IMR-90 (cell line): ENCODE measurements at regions not wholly inside any gene's neighbourhood (a gene's known extent, or its start where the extent isn't known, plus 50 kb on each side); places are given as distances from the start of the nearest gene placed in this dataset.

Experiments
- ATAC-seq: fragments of 200-7000 bp; cut with Tn5 transposase; 2 replicates; pipeline ENCODE4 v1.9.1; 2020; ENCODE audit warnings: low read depth, mild to moderate bottlenecking, moderate library complexity
- BruUV-seq: library from RNA; stranded (reverse); fragments of 400-500 nt; replicated peaks from 2 replicates; lab custom pipeline; 2021; lab: Mats Ljungman, UMichigan
- CTCF ChIA-PET: fragments of 300-600 bp; formaldehyde crosslinking; extraction: SDS; loops from one replicate; lab custom pipeline; 2021; ENCODE audit warnings: antibody characterized with exemption; lab: Yijun Ruan, JAX
- POLR2A ChIA-PET: fragments of 300-600 bp; sonication (Branson Sonifier 250); formaldehyde crosslinking; loops from one replicate; lab custom pipeline; 2022; ENCODE audit warnings: antibody characterized with exemption; ENCODE audit not compliant: unreplicated experiment; lab: Charles Lee
- DNase-seq: peaks from one replicate; pipeline ENCODE4 v3.0.0; 2013
- H2AFZ ChIP-seq: replicated peaks from 2 replicates; pipeline ENCODE3; 2013; ENCODE audit warnings: low read length, mild to moderate bottlenecking; ENCODE audit not compliant: poor library complexity
- H2AK5ac ChIP-seq: 2 replicates; pipeline ENCODE4 v1.6.1; 2013; ENCODE audit warnings: low read depth, low read length, inconsistent platforms
- H2AK9ac ChIP-seq: replicated peaks from 2 replicates; pipeline ENCODE3; 2013; ENCODE audit warnings: mild to moderate bottlenecking, low read depth, low read length, moderate library complexity; ENCODE audit not compliant: poor library complexity
- H2BK120ac ChIP-seq: 2 replicates; pipeline ENCODE4 v1.6.1; 2013; ENCODE audit warnings: low read depth, low read length, inconsistent platforms
- H2BK15ac ChIP-seq: 3 replicates; pipeline ENCODE4 v1.6.1; 2013; ENCODE audit warnings: low read depth, low read length, inconsistent platforms
- H2BK20ac ChIP-seq: 2 replicates; pipeline ENCODE4 v1.6.1; 2013; ENCODE audit warnings: low read depth, mild to moderate bottlenecking, inconsistent platforms, low read length, moderate library complexity
- H2BK5ac ChIP-seq: 2 replicates; pipeline ENCODE4 v1.6.1; 2013; ENCODE audit warnings: mild to moderate bottlenecking, low read depth, low read length, inconsistent platforms; ENCODE audit not compliant: poor library complexity, severe bottlenecking
- H3K14ac ChIP-seq: replicated peaks from 2 replicates; pipeline ENCODE4 v1.6.1; 2013; ENCODE audit warnings: low read depth, low read length, inconsistent platforms
- H3K18ac ChIP-seq: 2 replicates; pipeline ENCODE4 v1.6.1; 2013; ENCODE audit warnings: low read depth, low read length, control low read depth
- H3K23ac ChIP-seq: 2 replicates; pipeline ENCODE4 v1.6.1; 2013; ENCODE audit warnings: low read depth, low read length, inconsistent platforms
- H3K27ac ChIP-seq: 2 replicates; pipeline ENCODE4 v1.5.1; 2013; ENCODE audit warnings: mild to moderate bottlenecking, control low read depth, low read length; ENCODE audit not compliant: insufficient read depth
- H3K27me3 ChIP-seq: 2 replicates; pipeline ENCODE4 v1.6.1; 2013; ENCODE audit warnings: low read length; ENCODE audit not compliant: control insufficient read depth, insufficient read depth
- H3K36me3 ChIP-seq: 2 replicates; pipeline ENCODE4 v1.6.1; 2013; ENCODE audit warnings: low read length, mixed read lengths; ENCODE audit not compliant: control insufficient read depth, insufficient read depth
- H3K4ac ChIP-seq: 2 replicates; pipeline ENCODE4 v1.6.1; 2013; ENCODE audit warnings: low read depth, low read length, inconsistent platforms
- H3K4me1 ChIP-seq: 2 replicates; pipeline ENCODE4 v1.6.1; 2013; ENCODE audit warnings: low read length, mixed read lengths; ENCODE audit not compliant: control insufficient read depth, insufficient read depth
- H3K4me2 ChIP-seq: 2 replicates; pipeline ENCODE4 v1.6.1; 2013; ENCODE audit warnings: low read depth, mild to moderate bottlenecking, control low read depth, low read length, moderate library complexity
- H3K4me3 ChIP-seq: 2 replicates; pipeline ENCODE4 v1.5.1; 2013; ENCODE audit warnings: low read depth, mild to moderate bottlenecking, control low read depth, low read length, moderate library complexity; ENCODE audit not compliant: insufficient read depth
- H3K56ac ChIP-seq: 2 replicates; pipeline ENCODE4 v1.6.1; 2013; ENCODE audit warnings: low read length, inconsistent platforms; ENCODE audit not compliant: insufficient read depth; ENCODE audit errors: extremely low read depth
- H3K79me1 ChIP-seq, 2 experiments: 2 replicates each; pipeline ENCODE4 v1.6.1; 2013; ENCODE audit warnings: low read length in 2 of 2, inconsistent platforms in 1 of 2, low read depth in 1 of 2
- H3K9ac ChIP-seq: 2 replicates; pipeline ENCODE4 v1.6.1; 2013; ENCODE audit warnings: low read depth, low read length, control low read depth
- H3K9me1 ChIP-seq: 2 replicates; pipeline ENCODE4 v1.6.1; 2013; ENCODE audit warnings: low read length, inconsistent platforms; ENCODE audit not compliant: insufficient read depth
- H3K9me3 ChIP-seq: 2 replicates; pipeline ENCODE4 v1.6.1; 2013; ENCODE audit warnings: low read length; ENCODE audit not compliant: control insufficient read depth, insufficient read depth
- H4K20me1 ChIP-seq: 2 replicates; pipeline ENCODE4 v1.6.1; 2013; ENCODE audit warnings: low read length, inconsistent platforms; ENCODE audit not compliant: insufficient read depth
- H4K5ac ChIP-seq: 2 replicates; pipeline ENCODE4 v1.6.1; 2013; ENCODE audit warnings: mild to moderate bottlenecking, low read depth, low read length, control low read depth
- H4K8ac ChIP-seq, 2 experiments: 2 replicates each; pipeline ENCODE4 v1.6.1; 2013; ENCODE audit warnings: low read depth in 2 of 2, low read length in 2 of 2, control low read depth in 1 of 2, inconsistent platforms in 1 of 2
- H4K91ac ChIP-seq: 2 replicates; pipeline ENCODE4 v1.6.1; 2013; ENCODE audit warnings: low read depth, low read length, inconsistent platforms; ENCODE audit not compliant: insufficient read depth
- CEBPB ChIP-seq: IDR thresholded peaks from 2 replicates; pipeline ENCODE4 v1.6.1; 2012; ENCODE audit warnings: low read depth, low read length, improper control_type of control experiment
- CHD1 ChIP-seq: IDR thresholded peaks from 2 replicates; pipeline ENCODE4 v1.6.1; 2012; ENCODE audit warnings: low read depth, low read length, improper control_type of control experiment
- NFE2L2 ChIP-seq: fragments of 150-350 bp; IDR thresholded peaks from 2 replicates; pipeline ENCODE4 v1.6.1; 2016; ENCODE audit warnings: low read depth, mild to moderate bottlenecking, low read length
- RAD21 ChIP-seq: IDR thresholded peaks from 2 replicates; pipeline ENCODE4 v1.6.1; 2012; ENCODE audit warnings: low read length, improper control_type of control experiment
- RCOR1 ChIP-seq: IDR thresholded peaks from 2 replicates; pipeline ENCODE4 v1.6.1; 2012; ENCODE audit warnings: mild to moderate bottlenecking, low read length, improper control_type of control experiment; ENCODE audit not compliant: insufficient replicate concordance
- RFX5 ChIP-seq: IDR thresholded peaks from 2 replicates; pipeline ENCODE4 v1.8.0; 2012; ENCODE audit warnings: low read depth, mild to moderate bottlenecking, low read length, moderate library complexity
- WGBS, 2 experiments: methylation state at CpG; one replicate each; pipeline versions ENCODE4 v1.1.5 to v1.1.7; 2013; ENCODE audit warnings: missing lambda C conversion rate in 2 of 2; ENCODE audit not compliant: insufficient read length in 1 of 2; ENCODE audit errors: extremely low coverage in 2 of 2; 5-methylcytosine and 5-hydroxymethylcytosine counted together
- dilution Hi-C: fragments of 300-500 bp; cut with HindIII; formaldehyde crosslinking; loops from one replicate; pipeline ENCODE4 v1.14.3; 2018; ENCODE audit warnings: low sequenced_read_pairs; ENCODE audit not compliant: unreplicated experiment
- in situ Hi-C: fragments of 300-500 bp; cut with MboI; formaldehyde crosslinking; loops from 3 replicates; pipeline ENCODE4 v1.14.3; 2019; ENCODE audit warnings: low sequenced_read_pairs, inconsistent platforms, mixed read lengths
- intact Hi-C: fragments of 100-400 bp; cut with micrococcal nuclease; formaldehyde crosslinking; loops from 2 replicates; pipeline ENCODE4 v1.10.0; 2022
- TF ChIP-seq, protein P1 (sequence below): fragments of 150-350 bp; IDR thresholded peaks from 2 replicates; pipeline ENCODE4 v1.6.1; 2017; ENCODE audit warnings: mild to moderate bottlenecking, antibody characterized with exemption, low read length, low read depth
- TF ChIP-seq, protein P2 (sequence below): conservative IDR thresholded peaks from 2 replicates; pipeline ENCODE4 v1.5.1; 2012; ENCODE audit warnings: mild to moderate bottlenecking, low read depth, low read length, improper control_type of control experiment
- TF ChIP-seq, protein P3 (sequence below): fragments of 150-350 bp; IDR thresholded peaks from 2 replicates; pipeline ENCODE4 v1.6.1; 2016; ENCODE audit warnings: low read depth, mild to moderate bottlenecking, low read length, moderate library complexity, borderline replicate concordance

DNA sequence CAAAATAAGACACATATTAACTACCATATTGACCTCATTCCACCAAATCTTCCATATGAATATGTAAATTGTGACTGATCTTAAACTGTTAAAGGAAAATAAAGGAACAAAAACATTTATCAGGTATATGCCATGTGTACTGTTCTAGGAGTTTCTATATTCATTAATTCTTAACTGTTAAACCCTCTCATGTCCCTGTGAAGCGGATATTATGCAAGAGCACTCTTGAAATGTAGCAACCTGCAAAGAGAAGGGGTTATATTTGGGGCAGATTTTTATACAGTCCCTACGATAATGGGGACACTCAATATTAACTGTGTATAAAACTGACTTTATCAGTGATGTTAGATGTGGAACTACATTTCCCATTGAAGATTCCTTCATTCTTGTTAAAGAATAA lies 184.9 kb upstream of the OR13F1 start:
- Histone ChIP-seq H2AK9ac (no peak overlapping the region), H3K9me1 (no peaks in the 10 kb centered on the region), H2BK15ac (no peak overlapping the region), H3K4me2 (no peak overlapping the region), H2BK20ac (no peak overlapping the region), H3K9ac (no peak overlapping the region), H3K36me3 (no peaks in the 10 kb centered on the region), H3K9me3 (no peaks in the 10 kb centered on the region; the same call in 1 of the 2 replicates), H3K18ac (no peak overlapping the region), H3K23ac (no peak overlapping the region), H3K4me3 (no peak overlapping the region), H3K4me1 (no peaks in the 10 kb centered on the region), H3K4ac (no peak overlapping the region), H3K27ac (no peak overlapping the region), H2AFZ (no peak overlapping the region), H4K91ac (no peak overlapping the region), H4K5ac (no peak overlapping the region), H2BK120ac (no peak overlapping the region), H4K8ac (no peak overlapping the region), H3K14ac (no peak overlapping the region), H4K20me1 (no peaks in the 10 kb centered on the region), H3K56ac (no peak overlapping the region), H3K79me1 (no peaks in the 10 kb centered on the region), H2AK5ac (no peak overlapping the region), H2BK5ac (no peak overlapping the region), H3K27me3 (no peaks in the 10 kb centered on the region)
- no peak for TF ChIP-seq RFX5
- TF ChIP-seq, protein P1, sequence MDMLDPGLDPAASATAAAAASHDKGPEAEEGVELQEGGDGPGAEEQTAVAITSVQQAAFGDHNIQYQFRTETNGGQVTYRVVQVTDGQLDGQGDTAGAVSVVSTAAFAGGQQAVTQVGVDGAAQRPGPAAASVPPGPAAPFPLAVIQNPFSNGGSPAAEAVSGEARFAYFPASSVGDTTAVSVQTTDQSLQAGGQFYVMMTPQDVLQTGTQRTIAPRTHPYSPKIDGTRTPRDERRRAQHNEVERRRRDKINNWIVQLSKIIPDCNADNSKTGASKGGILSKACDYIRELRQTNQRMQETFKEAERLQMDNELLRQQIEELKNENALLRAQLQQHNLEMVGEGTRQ = no peak
- no peak for TF ChIP-seq CHD1
- no peak for TF ChIP-seq NFE2L2
- no peak for TF ChIP-seq RCOR1
- TF ChIP-seq, protein P2, sequence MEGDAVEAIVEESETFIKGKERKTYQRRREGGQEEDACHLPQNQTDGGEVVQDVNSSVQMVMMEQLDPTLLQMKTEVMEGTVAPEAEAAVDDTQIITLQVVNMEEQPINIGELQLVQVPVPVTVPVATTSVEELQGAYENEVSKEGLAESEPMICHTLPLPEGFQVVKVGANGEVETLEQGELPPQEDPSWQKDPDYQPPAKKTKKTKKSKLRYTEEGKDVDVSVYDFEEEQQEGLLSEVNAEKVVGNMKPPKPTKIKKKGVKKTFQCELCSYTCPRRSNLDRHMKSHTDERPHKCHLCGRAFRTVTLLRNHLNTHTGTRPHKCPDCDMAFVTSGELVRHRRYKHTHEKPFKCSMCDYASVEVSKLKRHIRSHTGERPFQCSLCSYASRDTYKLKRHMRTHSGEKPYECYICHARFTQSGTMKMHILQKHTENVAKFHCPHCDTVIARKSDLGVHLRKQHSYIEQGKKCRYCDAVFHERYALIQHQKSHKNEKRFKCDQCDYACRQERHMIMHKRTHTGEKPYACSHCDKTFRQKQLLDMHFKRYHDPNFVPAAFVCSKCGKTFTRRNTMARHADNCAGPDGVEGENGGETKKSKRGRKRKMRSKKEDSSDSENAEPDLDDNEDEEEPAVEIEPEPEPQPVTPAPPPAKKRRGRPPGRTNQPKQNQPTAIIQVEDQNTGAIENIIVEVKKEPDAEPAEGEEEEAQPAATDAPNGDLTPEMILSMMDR = no peak
- TF ChIP-seq CEBPB = no peak
- TF ChIP-seq, protein P3, sequence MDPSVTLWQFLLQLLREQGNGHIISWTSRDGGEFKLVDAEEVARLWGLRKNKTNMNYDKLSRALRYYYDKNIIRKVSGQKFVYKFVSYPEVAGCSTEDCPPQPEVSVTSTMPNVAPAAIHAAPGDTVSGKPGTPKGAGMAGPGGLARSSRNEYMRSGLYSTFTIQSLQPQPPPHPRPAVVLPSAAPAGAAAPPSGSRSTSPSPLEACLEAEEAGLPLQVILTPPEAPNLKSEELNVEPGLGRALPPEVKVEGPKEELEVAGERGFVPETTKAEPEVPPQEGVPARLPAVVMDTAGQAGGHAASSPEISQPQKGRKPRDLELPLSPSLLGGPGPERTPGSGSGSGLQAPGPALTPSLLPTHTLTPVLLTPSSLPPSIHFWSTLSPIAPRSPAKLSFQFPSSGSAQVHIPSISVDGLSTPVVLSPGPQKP = no peak
- no peak for TF ChIP-seq RAD21
- in situ Hi-C loops = no loop called here
- ChIA-PET CTCF (no interaction called here), POLR2A (no interaction called here)
- intact Hi-C loops = no loop called here
- BruUV-seq = no TSS peak
- ATAC-seq (no peak), DNase-seq (no peak)
- dilution Hi-C loops = no loop called here
- no CpG with 5 or more reads among the region's 2 CpGs for WGBS, 2 experiments
